ENCODE measurements at regions not wholly inside any gene's neighbourhood (a gene's known extent, or its start where the extent isn't known, plus 50 kb on each side); places are given as distances from the start of the nearest gene placed in this dataset.
"Not testable (repeated sequence)": the region's sequence is repeated elsewhere in the genome, so short reads cannot be mapped to it uniquely, and the experiment has no call there.

- TF ChIP-seq CTCF (IDR thresholded peaks at IDR 0.05; ENCODE audit: low read depth, low read length): no peak
- in situ Hi-C loops (cut with HindIII; ENCODE audit: low sequenced_read_pairs): no loop called here
- no peak overlapping the region for H3K4me3 ChIP-seq (ENCODE audit: low read depth, low read length)
- no peak for DNase-seq (ENCODE audit: low read depth, low spot score)
Measured at GRCh38 chr5:18397891-18398290, 763.6 kb downstream of the TAF11L14 start.

GRCh38 chr5:18399461-18400327, 765.4 kb downstream of the TAF11L14 start:
- DNase-seq (ENCODE audit: low read depth, low spot score); in situ Hi-C loops (cut with HindIII; ENCODE audit: low sequenced_read_pairs); H3K4me3 ChIP-seq (ENCODE audit: low read depth, low read length): not testable (repeated sequence)

GRCh38 chr5:18403141-18403540, 768.9 kb downstream of the TAF11L14 start:
- in situ Hi-C loops (cut with HindIII; ENCODE audit: low sequenced_read_pairs): no loop called here
- no peak for DNase-seq (ENCODE audit: low read depth, low spot score)
- TF ChIP-seq CTCF (IDR thresholded peaks at IDR 0.05; ENCODE audit: low read depth, low read length): no peak
- H3K4me3 ChIP-seq (ENCODE audit: low read depth, low read length): no peak overlapping the region

GRCh38 chr5:18403941-18404438, 769.7 kb downstream of the TAF11L14 start:
- no peak for DNase-seq (ENCODE audit: low read depth, low spot score)
- H3K4me3 ChIP-seq (ENCODE audit: low read depth, low read length): no peak overlapping the region
- in situ Hi-C loops (cut with HindIII; ENCODE audit: low sequenced_read_pairs): no loop called here
- no peak for TF ChIP-seq CTCF (IDR thresholded peaks at IDR 0.05; ENCODE audit: low read depth, low read length)

GRCh38 chr5:18420711-18421110, 786.5 kb downstream of the TAF11L14 start:
- no peak for DNase-seq (ENCODE audit: low read depth, low spot score)
- H3K4me3 ChIP-seq (ENCODE audit: low read depth, low read length): no peak overlapping the region
- in situ Hi-C loops (cut with HindIII; ENCODE audit: low sequenced_read_pairs): no loop called here
- TF ChIP-seq CTCF (IDR thresholded peaks at IDR 0.05; ENCODE audit: low read depth, low read length): no peak

- H3K4me3 ChIP-seq (ENCODE audit: low read depth, low read length): no peak overlapping the region
- no peak for DNase-seq (ENCODE audit: low read depth, low spot score)
- TF ChIP-seq CTCF (IDR thresholded peaks at IDR 0.05; ENCODE audit: low read depth, low read length): no peak
- in situ Hi-C loops (cut with HindIII; ENCODE audit: low sequenced_read_pairs): no loop called here
Measured at GRCh38 chr5:18433336-18433735, 799.1 kb downstream of the TAF11L14 start.

- no peak for TF ChIP-seq CTCF (IDR thresholded peaks at IDR 0.05; ENCODE audit: low read depth, low read length)
- in situ Hi-C loops (cut with HindIII; ENCODE audit: low sequenced_read_pairs): no loop called here
- H3K4me3 ChIP-seq (ENCODE audit: low read depth, low read length): no peak overlapping the region
- no peak for DNase-seq (ENCODE audit: low read depth, low spot score)
Measured at GRCh38 chr5:18438126-18438525, 803.9 kb downstream of the TAF11L14 start.

Measured in astrocyte of the spinal cord (primary cell).